SK-N-SH (cell line): ENCODE measurements at regions not wholly inside any gene's neighbourhood (a gene's known extent, or its start where the extent isn't known, plus 50 kb on each side); places are given as distances from the start of the nearest gene placed in this dataset.

Source experiments
- CTCF ChIA-PET: fragments of 300-600, 350-600 bp; formaldehyde crosslinking; extraction: SDS; loops from one replicate; lab custom pipeline; 2021; lab: Yijun Ruan, JAX
- POLR2A ChIA-PET: fragments of 350-600 bp; sonication (Branson Sonifier 250); formaldehyde crosslinking; extraction: SDS; loops from one replicate; lab custom pipeline; 2020; ENCODE audit warnings: antibody characterized with exemption, inconsistent platforms; lab: Yijun Ruan, JAX
- DNase-seq: peaks from one replicate; pipeline ENCODE4 v3.0.0; 2012
- H2AFZ ChIP-seq: fragments of 200-600 bp; sonication (generic); 2 replicates; pipeline ENCODE4 v1.8.1; 2016; ENCODE audit warnings: antibody characterized with exemption, mild to moderate bottlenecking, low read depth
- H3F3A ChIP-seq: fragments of 200-600 bp; sonication (generic); replicated peaks from 2 replicates; pipeline ENCODE3; 2016; ENCODE audit warnings: antibody characterized with exemption, mild to moderate bottlenecking; ENCODE audit not compliant: insufficient read depth
- H3K27ac ChIP-seq, 2 experiments: fragments of 200-500 bp in 1 of 2; fragments of 200-600 bp in 1 of 2; sonication (Bioruptor generic) in 1 of 2; sonication (generic), shearing (Covaris generic) in 1 of 2; 2 replicates each; pipeline versions ENCODE4 v1.5.1 to v1.6.1; 2014 to 2016; ENCODE audit warnings: low read depth in 2 of 2, inconsistent platforms in 1 of 2, low read length in 1 of 2, mild to moderate bottlenecking in 1 of 2, mixed read lengths in 1 of 2
- H3K27me3 ChIP-seq: fragments of 200-600 bp; sonication (generic), shearing (Covaris generic); 2 replicates; pipeline ENCODE4 v1.6.1; 2016; ENCODE audit warnings: mixed run types; ENCODE audit not compliant: insufficient read depth
- H3K36me3 ChIP-seq, 2 experiments: fragments of 200-500 bp in 1 of 2; fragments of 200-600 bp in 1 of 2; sonication (Bioruptor generic) in 1 of 2; sonication (generic) in 1 of 2; replicated peaks in 1 of 2; 2 replicates each; pipeline versions ENCODE3 to v1.5.1; 2014 to 2016; ENCODE audit warnings: low read length in 1 of 2, mild to moderate bottlenecking in 1 of 2; ENCODE audit not compliant: insufficient read depth in 2 of 2, control insufficient read depth in 1 of 2
- H3K4me1 ChIP-seq, 2 experiments: fragments of 200-500 bp in 1 of 2; fragments of 200-600 bp in 1 of 2; sonication (Bioruptor generic) in 1 of 2; sonication (generic), shearing (Covaris generic) in 1 of 2; 2 replicates each; pipeline versions ENCODE4 v1.5.1 to v1.6.1; 2014 to 2016; ENCODE audit warnings: low read depth in 1 of 2, low read length in 1 of 2, mixed run types in 1 of 2; ENCODE audit not compliant: insufficient read depth in 2 of 2, control insufficient read depth in 1 of 2
- H3K4me2 ChIP-seq: fragments of 200-600 bp; sonication (generic), shearing (Covaris generic); 2 replicates; pipeline ENCODE4 v1.6.1; 2017; ENCODE audit warnings: mixed run types
- H3K4me3 ChIP-seq, 2 experiments: fragments of 200-500 bp in 1 of 2; fragments of 200-600 bp in 1 of 2; sonication (Bioruptor generic) in 1 of 2; sonication (generic), shearing (Covaris generic) in 1 of 2; 2 replicates each; pipeline versions ENCODE4 v1.5.1 to v1.8.1; 2014 to 2016; ENCODE audit warnings: low read depth in 2 of 2, inconsistent platforms in 1 of 2, low read length in 1 of 2, mild to moderate bottlenecking in 1 of 2, mixed read lengths in 1 of 2, moderate library complexity in 1 of 2
- H3K79me2 ChIP-seq: fragments of 200-600 bp; sonication (generic); 2 replicates; pipeline ENCODE4 v1.8.1; 2017; ENCODE audit warnings: mild to moderate bottlenecking; ENCODE audit not compliant: insufficient read depth
- H3K9ac ChIP-seq: fragments of 200-600 bp; sonication (generic); 2 replicates; pipeline ENCODE4 v1.6.1; 2017; ENCODE audit warnings: mixed run types
- H3K9me2 ChIP-seq: fragments of 200-600 bp; sonication (generic); 2 replicates; pipeline ENCODE4 v1.6.1; 2017; ENCODE audit warnings: mixed run types
- H3K9me3 ChIP-seq: fragments of 200-600 bp; sonication (generic); 2 replicates; pipeline ENCODE4 v1.6.1; 2017; ENCODE audit warnings: mixed run types, mild to moderate bottlenecking, moderate library complexity
- H4K20me1 ChIP-seq: fragments of 200-600 bp; sonication (generic); 2 replicates; pipeline ENCODE4 v1.6.1; 2017; ENCODE audit warnings: mild to moderate bottlenecking, mixed run types; ENCODE audit not compliant: insufficient read depth
- CHD2 ChIP-seq: fragments of 150-350 bp; IDR thresholded peaks from 2 replicates; pipeline ENCODE4 v1.6.1; 2018; ENCODE audit warnings: low read length; ENCODE audit not compliant: partially characterized antibody
- EP300 ChIP-seq, 2 experiments: IDR thresholded peaks; 2 replicates each; pipeline versions ENCODE4 v1.4.0 to v1.6.1; 2012; ENCODE audit warnings: borderline replicate concordance in 1 of 2, low read depth in 1 of 2, low read length in 1 of 2
- FOXJ3 ChIP-seq: sonication (generic); formaldehyde crosslinking; IDR thresholded peaks from 2 replicates; pipeline ENCODE4 v1.5.1; 2020; ENCODE audit warnings: mild to moderate bottlenecking, missing genetic modification reagents
- GABPA ChIP-seq: IDR thresholded peaks from 2 replicates; pipeline ENCODE4 v1.4.0; 2012; ENCODE audit warnings: low read depth, mild to moderate bottlenecking
- GATA2 ChIP-seq: sonication (generic); formaldehyde crosslinking; IDR thresholded peaks from 2 replicates; pipeline ENCODE4 v1.5.0; 2020; ENCODE audit warnings: mild to moderate bottlenecking, missing genetic modification reagents
- IRF3 ChIP-seq: fragments of 150-350 bp; IDR thresholded peaks from 2 replicates; pipeline ENCODE4 v1.6.1; 2016; ENCODE audit warnings: mild to moderate bottlenecking, low read depth, low read length
- JUND ChIP-seq: IDR thresholded peaks from 2 replicates; pipeline ENCODE4 v1.4.0; 2012
- MAX ChIP-seq: IDR thresholded peaks from 2 replicates; pipeline ENCODE4 v1.4.0; 2012; ENCODE audit warnings: low read depth
- MXI1 ChIP-seq: IDR thresholded peaks from 2 replicates; pipeline ENCODE4 v1.6.1; 2012; ENCODE audit warnings: mild to moderate bottlenecking, low read depth, low read length, improper control_type of control experiment
- PBX3 ChIP-seq: IDR thresholded peaks from 2 replicates; pipeline ENCODE4; 2012
- POLR2AphosphoS5 ChIP-seq: IDR thresholded peaks from 2 replicates; pipeline ENCODE4 v1.6.1; 2012; ENCODE audit warnings: low read depth, low read length
- RCOR1 ChIP-seq: fragments of 150-350 bp; IDR thresholded peaks from 2 replicates; pipeline ENCODE4 v1.6.1; 2017; ENCODE audit warnings: antibody characterized with exemption, low read length
- REST ChIP-seq: IDR thresholded peaks from 2 replicates; pipeline ENCODE4 v1.6.1; 2012; ENCODE audit warnings: mild to moderate bottlenecking, low read depth, low read length, moderate library complexity
- RXRA ChIP-seq: IDR thresholded peaks from 2 replicates; pipeline ENCODE4 v1.4.0; 2012; ENCODE audit warnings: low read depth, mild to moderate bottlenecking, borderline replicate concordance
- SIN3A ChIP-seq: IDR thresholded peaks from 2 replicates; pipeline ENCODE4 v1.6.1; 2012; ENCODE audit warnings: low read depth, mild to moderate bottlenecking, low read length, moderate library complexity, borderline replicate concordance
- TAF1 ChIP-seq: IDR thresholded peaks from 2 replicates; pipeline ENCODE4 v1.6.1; 2012; ENCODE audit warnings: low read depth, mild to moderate bottlenecking, low read length, moderate library complexity, borderline replicate concordance
- TEAD4 ChIP-seq: IDR thresholded peaks from 2 replicates; pipeline ENCODE4 v1.4.0; 2012; ENCODE audit warnings: mild to moderate bottlenecking, borderline replicate concordance; ENCODE audit not compliant: insufficient read depth
- USF1 ChIP-seq: IDR thresholded peaks from 2 replicates; pipeline ENCODE4 v1.4.0; 2012; ENCODE audit warnings: low read depth, borderline replicate concordance
- WGBS: methylation state at CpG from one replicate; pipeline ENCODE4 v1.1.6; 2017; ENCODE audit warnings: low lambda C conversion rate; 5-methylcytosine and 5-hydroxymethylcytosine counted together

- Histone ChIP-seq H3K9ac (no peak overlapping the region), H3K4me3 (no peak overlapping the region), H3K79me2 (no peaks in the 10 kb centered on the region), H3K9me3 (no peaks in the 10 kb centered on the region), H4K20me1 (no peaks in the 10 kb centered on the region), H3K36me3 (no peaks in the 10 kb centered on the region), H3F3A (no peaks in the 10 kb centered on the region), H3K4me2 (no peak overlapping the region), H3K9me2 (no peaks in the 10 kb centered on the region), H3K4me1 (no peaks in the 10 kb centered on the region), H3K27me3 (no peaks in the 10 kb centered on the region), H2AFZ (no peak overlapping the region), H3K27ac (no peak overlapping the region)
- ChIA-PET POLR2A (no interaction called here), CTCF (interaction anchor here (1.6 kb wide), 1 partner anchor 14 kb away, joined by 6 read pairs; no protein-coding TSS in a partner anchor)
- no peak for TF ChIP-seq CHD2
- no peak for TF ChIP-seq TAF1
- TF ChIP-seq JUND: no peak
- no peak for TF ChIP-seq RXRA
- TF ChIP-seq MAX: no peak
- no peak for TF ChIP-seq FOXJ3 (CRISPR knock-in tag)
- TF ChIP-seq GATA2: no peak
- no peak for TF ChIP-seq SIN3A
- TF ChIP-seq MXI1: no peak
- TF ChIP-seq POLR2AphosphoS5: no peak
- no peak for DNase-seq
Measured at GRCh38 chr14:56959121-56959520, 148.8 kb upstream of the OTX2 start.

- WGBS: 12% methylated on average over 2 of the region's 2 CpGs
- no peaks in the 10 kb centered on the region for H4K20me1 ChIP-seq
Measured at GRCh38 chr14:56956182-56956581, 145.9 kb upstream of the OTX2 start.

More at GRCh38 chr14:56956182-56956581, 145.9 kb upstream of the OTX2 start:
- Histone ChIP-seq H3K9ac (no peak overlapping the region), H3K9me3 (no peaks in the 10 kb centered on the region), H3K9me2 (no peaks in the 10 kb centered on the region), H3K27ac (no peak overlapping the region), H3K4me2 (no peak overlapping the region), H2AFZ (no peak overlapping the region), H3K4me3 (no peak overlapping the region), H3K36me3 (no peaks in the 10 kb centered on the region), H3F3A (no peaks in the 10 kb centered on the region), H3K4me1 (no peaks in the 10 kb centered on the region), H3K79me2 (no peaks in the 10 kb centered on the region), H3K27me3 (no peaks in the 10 kb centered on the region)
- DNase-seq: no peak
- CTCF ChIA-PET: no interaction called here
- TF ChIP-seq PBX3 (no peak), RCOR1 (no peak), IRF3 (no peak), USF1 (no peak), GABPA (no peak), EP300 (IDR thresholded peaks at IDR 0.05; ENCODE audit: borderline replicate concordance in 1 of 2, low read depth in 1 of 2, low read length in 1 of 2) (no peak), REST (no peak), TEAD4 (no peak)
- POLR2A ChIA-PET: no interaction called here
